Right ventricle myocardium inferior (tissue), 1 donor: ENCODE measurements at regions not wholly inside any gene's neighbourhood (a gene's known extent, or its start where the extent isn't known, plus 50 kb on each side); places are given as distances from the start of the nearest gene placed in this dataset.

ENCODE experiments used
- ATAC-seq: fragments of 200-7000 bp; cut with Tn5 transposase; one replicate; pipeline ENCODE4 v1.9.1; 2020; ENCODE audit warnings: mild to moderate bottlenecking, moderate library complexity
- DNase-seq: peaks from one replicate; pipeline ENCODE4 v3.0.0; 2021; ENCODE audit errors: missing footprints
- intact Hi-C: fragments of 100-400 bp; cut with DNase I; formaldehyde crosslinking; loops from one replicate; pipeline ENCODE4 v1.11.0; 2022
- donor health status: DM: no; HTN: yes; CAD: no; lungs with severe emphysema.

GRCh38 chr19:30897034-30897433 lies 452.2 kb downstream of the TSHZ3 start:
- DNase-seq (no peak), ATAC-seq (no peak)

DNA sequence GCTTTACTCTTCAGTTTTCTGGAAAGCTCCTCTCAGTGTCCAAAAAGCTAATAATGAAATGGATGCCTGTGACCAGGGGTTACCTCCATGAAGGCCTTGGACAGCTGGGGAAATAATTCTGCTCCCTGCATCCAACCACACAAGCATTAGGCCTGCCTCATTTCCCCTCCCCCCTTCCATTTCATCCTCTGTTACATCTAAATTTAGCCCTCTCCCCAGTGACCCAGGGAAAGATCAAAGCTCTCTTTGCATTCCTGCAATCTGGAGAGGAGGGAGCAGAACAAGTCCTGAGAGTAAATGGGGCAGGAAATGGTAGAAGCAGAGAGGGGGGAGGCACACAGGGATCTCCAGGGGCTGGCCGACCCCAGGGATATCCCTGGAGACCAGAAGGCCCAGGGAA lies 452.7 kb downstream of the TSHZ3 start:
- DNase-seq = no peak
- intact Hi-C loops = no loop called here
- ATAC-seq = peak; percentile 78

More at GRCh38 chr19:30897034-30897433, 452.2 kb downstream of the TSHZ3 start:
- intact Hi-C loops = no loop called here

DNA sequence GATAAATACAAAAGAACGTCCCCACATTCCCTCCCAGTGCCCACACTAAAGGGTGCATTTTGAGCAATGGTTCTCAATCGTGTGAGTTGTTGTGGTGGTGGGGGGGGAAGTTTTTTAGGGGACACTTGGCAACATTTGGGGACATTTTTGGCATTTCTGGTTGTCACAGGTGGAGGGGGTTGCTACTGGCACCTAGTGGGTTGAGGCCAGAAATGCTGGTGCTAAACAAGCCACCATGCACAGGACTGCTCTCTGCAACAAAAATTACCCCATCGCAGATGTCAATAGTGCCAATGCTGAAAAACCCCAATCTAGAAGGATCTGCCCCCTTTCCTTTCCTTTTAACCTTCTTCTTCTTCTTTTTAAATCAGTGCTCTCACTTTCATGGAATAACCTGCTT lies 453.3 kb downstream of the TSHZ3 start:
- ATAC-seq = no peak
- no peak for DNase-seq
- intact Hi-C loops = no loop called here

- no peak for DNase-seq
- no peak for ATAC-seq
- intact Hi-C loops = no loop called here
Measured at GRCh38 chr19:30891051-30891450, 458.2 kb downstream of the TSHZ3 start.

DNA sequence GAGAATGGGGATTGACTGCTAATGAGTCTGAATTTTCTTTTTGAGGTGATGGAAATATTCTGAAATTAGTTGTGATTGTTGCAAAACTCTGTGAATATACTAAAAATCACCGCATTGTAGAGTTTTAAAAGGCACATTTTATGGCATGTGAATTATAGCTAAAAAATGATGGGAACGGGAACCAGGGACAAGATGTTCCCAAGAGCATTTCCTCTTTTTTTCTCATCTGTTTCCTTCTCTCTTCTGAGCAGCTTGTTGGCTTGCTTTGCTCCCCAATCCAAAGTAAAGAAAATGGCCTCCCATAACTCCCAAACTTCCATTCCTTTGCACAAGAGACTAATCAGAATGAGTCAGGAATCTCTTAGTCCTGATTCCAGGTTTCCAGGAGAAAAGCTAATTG lies 459.2 kb downstream of the TSHZ3 start:
- intact Hi-C loops = no loop called here
- no peak for DNase-seq
- ATAC-seq = no peak

GRCh38 chr19:30888937-30889336 lies 460.3 kb downstream of the TSHZ3 start:
- no peak for ATAC-seq
- intact Hi-C loops = no loop called here
- DNase-seq = no peak

- ATAC-seq (no peak), DNase-seq (no peak)
- intact Hi-C loops = no loop called here
Measured at GRCh38 chr19:30887042-30887441, 462.2 kb downstream of the TSHZ3 start.

DNA sequence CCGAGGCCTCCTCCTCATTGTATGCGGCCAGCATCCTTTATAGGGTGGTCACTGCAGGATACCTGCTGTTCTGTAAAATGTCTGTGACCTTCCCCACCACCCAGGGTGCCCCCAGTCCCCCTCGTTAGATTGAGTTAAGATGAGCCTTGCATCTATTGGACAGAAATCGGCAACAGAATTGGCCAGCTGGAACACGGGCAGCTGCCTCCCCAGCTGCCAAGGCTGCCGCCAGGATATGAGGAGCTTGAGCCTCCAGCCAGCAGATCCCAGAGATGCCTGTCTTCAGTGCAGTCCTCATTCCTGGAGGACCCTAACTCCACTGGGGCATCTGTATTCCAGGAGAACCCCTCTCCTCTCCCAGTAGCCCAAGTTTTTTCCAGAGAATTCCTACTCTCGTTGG lies 463.0 kb downstream of the TSHZ3 start:
- DNase-seq (no peak), ATAC-seq (no peak)
- intact Hi-C loops = no loop called here

DNA sequence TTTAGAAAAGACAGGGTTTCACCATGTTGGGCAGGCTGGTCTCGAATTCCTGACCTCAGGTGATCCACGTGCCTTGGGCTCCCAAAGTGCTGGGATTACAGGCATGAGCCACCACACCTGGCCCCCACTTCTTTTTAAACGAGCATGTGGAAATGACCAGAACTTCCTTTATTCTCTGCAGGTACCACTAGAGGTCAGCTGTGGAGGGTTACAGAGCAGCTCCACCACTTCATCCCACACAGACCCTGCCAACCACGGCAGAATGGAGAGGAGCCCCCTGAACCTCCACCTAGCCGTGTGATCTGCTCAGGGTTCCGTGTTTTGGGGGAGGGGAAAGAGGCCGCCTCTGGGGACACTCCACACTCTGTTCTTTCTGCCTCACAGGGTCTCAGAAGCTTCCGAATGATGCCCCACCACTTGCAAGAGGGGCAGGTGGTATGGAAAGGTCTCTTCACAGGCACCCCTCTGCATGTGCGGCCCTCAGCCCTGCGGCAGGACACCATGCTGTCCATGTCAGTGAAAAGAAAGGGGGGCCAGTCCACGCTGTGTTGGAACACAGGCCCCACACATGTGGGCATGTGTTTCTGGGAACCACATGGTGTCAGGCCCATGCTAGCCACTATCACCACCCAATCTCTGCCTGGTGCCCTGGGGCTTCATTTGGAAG lies 465.0 kb downstream of the TSHZ3 start:
- intact Hi-C loops = no loop called here
- DNase-seq = no peak
- ATAC-seq = no peak

DNA sequence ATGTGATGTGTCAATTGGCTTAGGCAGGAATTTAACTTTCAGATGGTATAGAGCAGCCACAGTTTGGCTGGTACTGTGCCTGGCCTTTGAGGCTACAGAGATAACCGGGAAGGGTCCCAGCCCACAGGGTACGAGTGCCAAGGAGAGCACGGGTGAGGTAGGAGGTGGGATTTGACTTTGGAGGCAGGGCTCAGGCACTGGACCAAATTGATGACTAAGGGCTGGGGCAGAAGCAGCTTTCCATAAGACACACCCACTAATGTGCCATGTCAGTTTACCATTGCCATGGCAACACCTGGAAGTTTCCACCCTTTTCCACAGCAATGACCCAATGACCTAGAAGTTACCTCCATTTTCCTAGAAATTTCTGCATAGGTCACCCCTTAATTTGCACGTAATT lies 466.2 kb downstream of the TSHZ3 start:
- intact Hi-C loops = no loop called here
- ATAC-seq (no peak), DNase-seq (no peak)

DNA sequence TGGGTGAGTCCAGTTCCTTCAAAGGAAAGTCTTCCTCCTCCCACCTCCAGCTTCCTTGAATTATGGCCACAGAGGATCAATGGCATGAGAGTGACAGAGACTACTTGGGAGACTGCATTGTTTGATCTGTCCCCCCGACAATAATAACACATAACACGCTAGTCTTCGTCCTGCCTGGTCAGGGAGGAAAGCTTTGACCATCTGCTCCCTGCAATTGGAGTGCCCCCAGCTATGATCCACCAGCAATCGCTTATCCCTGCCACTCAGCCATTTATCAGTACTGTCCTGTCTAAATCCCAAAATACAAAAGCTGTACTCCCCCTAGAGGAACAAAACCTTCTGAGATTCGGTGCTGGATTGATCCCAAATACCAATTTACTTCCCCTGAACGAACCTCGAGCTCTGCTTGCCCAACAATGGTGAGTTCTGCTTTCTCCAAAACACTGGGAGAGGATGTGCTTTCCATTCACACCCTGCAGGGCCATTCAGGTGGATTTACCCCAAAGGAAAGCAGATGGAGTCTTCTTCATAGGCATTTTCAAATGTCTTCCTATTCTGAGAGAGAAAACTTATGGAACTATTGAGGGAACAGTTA lies 466.7 kb downstream of the TSHZ3 start:
- DNase-seq = no peak
- ATAC-seq = no peak
- intact Hi-C loops = no loop called here

GRCh38 chr19:30881930-30882329 lies 467.3 kb downstream of the TSHZ3 start:
- DNase-seq (no peak), ATAC-seq (no peak)
- intact Hi-C loops = no loop called here

DNA sequence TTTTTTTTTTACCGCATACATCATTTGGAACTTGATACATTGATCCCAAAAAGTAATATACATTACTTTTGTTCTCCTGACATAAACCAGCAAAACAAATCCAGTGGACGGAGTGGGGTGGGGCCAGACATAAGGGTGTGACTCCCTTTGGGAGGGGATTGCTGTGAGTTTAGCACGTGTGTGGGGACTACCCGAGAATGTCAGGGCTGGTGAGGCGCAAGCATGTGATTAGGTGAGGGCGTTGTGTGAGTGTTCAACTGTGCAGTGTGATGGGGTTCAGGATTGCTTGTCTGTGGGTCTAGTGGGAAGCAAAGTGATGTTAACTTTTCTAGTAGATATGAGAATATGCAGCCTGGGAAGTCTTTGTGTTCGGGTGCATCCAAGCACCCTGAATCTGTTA lies 468.0 kb downstream of the TSHZ3 start:
- ATAC-seq = no peak
- intact Hi-C loops = no loop called here
- no peak for DNase-seq

- DNase-seq (no peak), ATAC-seq (no peak)
- intact Hi-C loops = no loop called here
Measured at GRCh38 chr19:30880551-30880950, 468.7 kb downstream of the TSHZ3 start.

GRCh38 chr19:30880151-30880550 lies 469.1 kb downstream of the TSHZ3 start:
- ATAC-seq (no peak), DNase-seq (no peak)
- intact Hi-C loops = no loop called here

DNA sequence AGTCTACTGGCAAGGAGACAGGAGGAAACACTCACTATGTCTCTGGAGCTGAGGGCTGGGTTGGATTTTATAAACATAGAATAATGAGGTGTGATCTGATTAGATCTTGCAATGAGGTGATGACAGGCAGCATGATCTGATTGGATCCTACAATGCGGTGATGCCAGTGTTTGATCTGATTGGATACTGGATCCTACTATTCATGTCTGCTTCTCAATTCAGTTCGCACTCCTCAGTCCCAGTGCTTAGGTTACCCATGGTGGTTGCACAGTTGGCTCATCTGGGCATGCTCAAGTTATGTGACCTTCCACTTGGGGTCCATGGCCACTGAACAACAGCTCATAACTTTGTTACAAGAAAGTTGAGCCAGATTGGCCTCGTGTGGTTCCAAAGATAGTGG lies 469.5 kb downstream of the TSHZ3 start:
- ATAC-seq (no peak), DNase-seq (no peak)
- intact Hi-C loops = no loop called here

DNA sequence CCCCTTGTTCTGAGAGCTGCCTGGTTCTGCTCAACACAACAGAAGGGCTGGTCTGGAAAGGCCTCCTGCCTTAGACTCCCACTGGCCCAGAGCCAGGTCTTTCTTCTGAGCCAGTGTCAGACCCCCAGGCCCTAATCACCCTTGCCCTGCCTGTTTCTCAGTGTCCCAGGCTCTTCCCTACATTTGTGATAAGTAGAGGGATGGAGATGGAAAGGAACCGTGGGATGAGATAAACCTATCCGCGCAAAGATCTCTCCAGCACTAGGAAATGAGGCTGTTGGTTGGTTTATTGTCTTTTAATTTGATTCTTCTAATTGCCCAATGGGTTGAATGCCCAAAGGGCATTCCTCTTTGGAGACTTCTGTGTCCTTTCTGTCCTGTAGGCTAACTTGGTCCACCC lies 470.0 kb downstream of the TSHZ3 start:
- ATAC-seq = no peak
- DNase-seq = no peak
- intact Hi-C loops = no loop called here

- intact Hi-C loops = no loop called here
- DNase-seq = no peak
Measured at GRCh38 chr19:30878495-30878894, 470.7 kb downstream of the TSHZ3 start.

DNA sequence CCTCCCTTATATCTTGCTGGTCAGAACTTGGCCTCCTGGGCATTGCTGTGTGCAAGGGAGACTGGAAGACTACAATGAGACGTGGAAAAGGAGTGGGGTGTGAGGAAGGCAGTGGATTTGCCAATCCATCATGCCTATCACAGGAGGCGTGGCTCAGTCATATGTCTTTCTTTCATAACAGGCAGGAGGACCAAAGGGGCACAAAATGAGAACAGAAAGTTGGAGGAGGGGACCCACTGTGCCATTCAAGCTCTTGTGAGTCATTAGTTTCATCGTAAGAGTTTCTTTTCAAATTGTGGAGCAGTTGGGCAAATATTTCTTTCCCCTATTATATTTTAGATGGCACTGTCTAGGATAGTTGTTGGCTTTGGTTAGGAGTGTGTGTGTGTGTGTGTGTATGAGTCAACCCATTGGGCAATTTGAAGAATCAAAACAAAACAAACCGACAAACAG lies 471.5 kb downstream of the TSHZ3 start:
- no peak for ATAC-seq
- DNase-seq = no peak
- intact Hi-C loops = no loop called here

More at GRCh38 chr19:30878495-30878894, 470.7 kb downstream of the TSHZ3 start:
- no peak for ATAC-seq

DNA sequence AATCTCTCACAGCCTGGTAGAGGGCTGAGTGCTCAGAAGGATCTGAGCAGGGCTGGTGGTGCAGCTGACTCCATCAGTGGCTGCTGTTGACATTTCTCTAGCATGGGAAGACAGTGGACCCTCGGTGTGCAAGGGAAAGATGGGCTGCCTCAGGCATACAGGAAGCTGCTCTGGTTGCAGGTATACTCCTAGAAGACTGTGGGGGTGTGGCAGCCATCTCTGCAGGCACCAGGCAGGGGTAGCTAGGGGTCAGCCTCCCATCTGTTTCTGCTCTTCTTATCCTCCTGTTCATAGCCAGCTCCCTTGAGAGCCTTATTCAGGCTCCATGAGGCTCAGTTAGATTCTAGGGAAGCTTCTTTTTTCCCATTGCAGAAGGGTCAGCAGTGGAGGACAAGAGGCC lies 475.5 kb downstream of the TSHZ3 start:
- DNase-seq (no peak), ATAC-seq (no peak)
- intact Hi-C loops = no loop called here

- ATAC-seq (no peak), DNase-seq (no peak)
- intact Hi-C loops = no loop called here
Measured at GRCh38 chr19:30873003-30873402, 476.2 kb downstream of the TSHZ3 start.
